ENCODE measurements at regions not wholly inside any gene's neighbourhood (a gene's known extent, or its start where the extent isn't known, plus 50 kb on each side); places are given as distances from the start of the nearest gene placed in this dataset.

GRCh38 chr3:5339967-5340535, 152.5 kb downstream of the EDEM1 start (continued):
- TF ChIP-seq ZNF407 (IDR thresholded peaks at IDR 0.05; ENCODE audit: low read depth), result no peak
- no peak for TF ChIP-seq ZBTB34 (CRISPR knock-in tag; IDR thresholded peaks at IDR 0.05)
